GM13977 (cell line): ENCODE measurements at regions not wholly inside any gene's neighbourhood (a gene's known extent, or its start where the extent isn't known, plus 50 kb on each side); places are given as distances from the start of the nearest gene placed in this dataset.

Experiments used
- DNase-seq: peaks from one replicate; pipeline ENCODE4 v3.0.0; 2012; ENCODE audit warnings: low spot score
- CTCF ChIP-seq: IDR thresholded peaks from 2 replicates; pipeline ENCODE4 v1.5.1; 2012; ENCODE audit warnings: mild to moderate bottlenecking, control low read depth; ENCODE audit not compliant: insufficient read depth; ENCODE audit errors: extremely low read depth, missing control alignments
- in situ Hi-C: fragments of 300-500 bp; cut with MboI; formaldehyde crosslinking; loops from one replicate; pipeline ENCODE4 v1.12.0; 2022; ENCODE audit warnings: low sequenced_read_pairs, low pct_unique_long_range_greater_than_20kb, mixed read lengths, inconsistent platforms; ENCODE audit not compliant: unreplicated experiment

GRCh38 chr2:212902421-212902820, 249.0 kb downstream of the IKZF2 start:
- in situ Hi-C loops, result no loop called here
- no peak for DNase-seq
- TF ChIP-seq CTCF, result no peak

- no peak for TF ChIP-seq CTCF
- in situ Hi-C loops, result no loop called here
- no peak for DNase-seq
Measured at GRCh38 chr2:212901604-212902275, 249.7 kb downstream of the IKZF2 start.

DNA sequence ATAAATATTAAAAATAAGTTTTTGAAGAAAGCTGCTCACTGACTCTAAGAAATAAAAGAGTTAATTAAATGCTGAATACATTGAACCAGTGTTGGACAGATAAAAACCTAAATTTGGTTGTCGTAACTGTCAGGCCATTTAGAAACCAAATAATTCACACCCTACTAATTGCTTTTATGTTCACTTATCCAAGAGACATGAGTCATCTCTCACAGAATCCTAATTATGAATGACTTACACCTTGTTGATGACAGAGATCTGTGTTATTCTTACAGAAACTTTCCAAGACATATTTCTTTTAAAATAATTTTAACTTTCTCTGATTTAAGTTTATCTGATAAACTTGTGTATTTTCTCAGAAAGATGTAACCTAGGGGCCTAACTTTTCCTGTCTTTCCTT, 250.7 kb downstream of the IKZF2 start:
- no peak for TF ChIP-seq CTCF
- in situ Hi-C loops, result no loop called here
- DNase-seq, result no peak

DNA sequence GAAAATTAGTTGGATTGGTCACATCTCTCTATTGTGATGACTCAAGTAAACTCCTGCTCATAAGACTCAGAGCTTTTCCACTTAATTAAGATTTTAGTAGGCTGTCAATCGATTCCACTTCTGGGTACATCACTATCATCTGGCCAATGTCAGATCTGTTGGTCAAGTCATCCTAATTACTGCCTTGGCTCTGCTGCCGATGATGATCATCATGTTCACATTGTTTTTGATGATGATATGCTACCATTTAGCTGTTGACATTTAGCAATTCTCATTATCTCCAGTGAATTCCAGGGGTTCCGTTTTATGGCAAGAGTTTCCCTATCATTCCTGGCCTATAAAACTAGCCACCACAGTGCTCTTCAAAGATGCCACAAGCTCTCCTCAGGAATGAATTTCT, 253.4 kb downstream of the IKZF2 start:
- DNase-seq, result no peak
- in situ Hi-C loops, result no loop called here
- no peak for TF ChIP-seq CTCF

- in situ Hi-C loops, result no loop called here
- DNase-seq, result no peak
- TF ChIP-seq CTCF, result no peak
Measured at GRCh38 chr2:212897296-212897695, 254.1 kb downstream of the IKZF2 start.

DNA sequence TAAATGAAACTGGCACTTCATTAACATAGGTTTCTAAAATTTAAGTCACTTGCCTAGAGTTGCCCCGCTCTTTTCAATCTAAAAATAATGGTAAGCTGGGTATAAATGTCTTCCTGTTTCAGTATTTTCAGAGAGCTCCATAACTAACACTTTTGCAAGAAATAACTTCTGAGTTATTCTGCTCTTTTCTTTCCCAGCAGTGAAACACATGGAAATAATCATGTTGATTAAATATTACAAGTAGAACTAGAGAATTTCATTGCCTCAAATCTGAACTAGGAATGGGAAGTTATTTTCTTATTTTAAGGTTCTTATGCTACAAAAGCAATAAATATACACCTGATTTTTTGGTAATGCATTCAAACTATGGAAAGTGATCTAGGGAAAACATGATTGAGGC, 257.4 kb downstream of the IKZF2 start:
- in situ Hi-C loops, result no loop called here
- no peak for TF ChIP-seq CTCF
- no peak for DNase-seq

DNA sequence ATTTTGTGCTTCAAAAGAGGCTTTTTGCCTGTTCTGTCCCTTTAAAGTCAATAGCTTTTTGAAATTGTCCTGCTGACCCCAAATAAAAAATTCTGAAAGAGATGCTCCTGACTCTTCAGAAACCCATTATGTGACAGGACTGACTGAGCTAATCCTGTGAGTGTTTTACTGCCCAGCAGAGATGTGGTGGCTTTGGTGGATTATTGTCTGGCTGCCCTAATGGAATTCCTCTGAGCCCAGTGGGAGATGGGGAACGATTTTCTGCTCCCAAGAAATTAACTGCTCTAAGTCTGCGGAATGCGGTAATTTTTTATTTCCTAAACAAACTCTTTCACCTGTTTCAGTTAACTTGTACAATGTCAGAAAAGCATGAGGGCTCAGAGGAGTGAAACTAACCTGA, 258.2 kb downstream of the IKZF2 start:
- no peak for DNase-seq
- in situ Hi-C loops, result no loop called here
- no peak for TF ChIP-seq CTCF
